HG02763 (cell line): ENCODE measurements at regions not wholly inside any gene's neighbourhood (a gene's known extent, or its start where the extent isn't known, plus 50 kb on each side); places are given as distances from the start of the nearest gene placed in this dataset.
"Not testable (repeated sequence)": the region's sequence is repeated elsewhere in the genome, so short reads cannot be mapped to it uniquely, and the experiment has no call there.

Experiments
- ATAC-seq: cut with Tn5 transposase; IDR thresholded peaks from one replicate; pipeline ENCODE4 v1.9.1; 2021; ENCODE audit warnings: mild to moderate bottlenecking, moderate library complexity; ENCODE audit not compliant: unreplicated experiment

DNA sequence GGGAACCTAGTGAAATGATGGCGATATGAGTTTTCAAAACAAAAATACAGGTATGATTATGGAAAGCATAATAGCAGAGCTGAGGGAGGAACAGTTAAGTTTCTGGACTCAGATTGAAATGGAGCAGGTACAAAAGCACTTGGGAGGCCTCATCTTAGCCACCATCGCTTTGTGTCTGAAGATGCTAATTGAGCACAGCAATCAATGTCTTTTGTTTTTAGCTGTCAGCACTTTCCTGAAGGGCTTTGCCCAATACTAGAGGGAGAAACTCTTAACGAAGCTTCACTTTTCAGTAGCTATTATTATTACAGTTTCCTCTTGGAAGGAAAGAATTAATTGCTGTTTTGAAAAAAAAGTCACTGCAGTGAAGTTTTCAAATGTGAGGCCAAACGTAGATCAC is 348.7 kb downstream of the RWDD3 start:
- ATAC-seq, result no peak

DNA sequence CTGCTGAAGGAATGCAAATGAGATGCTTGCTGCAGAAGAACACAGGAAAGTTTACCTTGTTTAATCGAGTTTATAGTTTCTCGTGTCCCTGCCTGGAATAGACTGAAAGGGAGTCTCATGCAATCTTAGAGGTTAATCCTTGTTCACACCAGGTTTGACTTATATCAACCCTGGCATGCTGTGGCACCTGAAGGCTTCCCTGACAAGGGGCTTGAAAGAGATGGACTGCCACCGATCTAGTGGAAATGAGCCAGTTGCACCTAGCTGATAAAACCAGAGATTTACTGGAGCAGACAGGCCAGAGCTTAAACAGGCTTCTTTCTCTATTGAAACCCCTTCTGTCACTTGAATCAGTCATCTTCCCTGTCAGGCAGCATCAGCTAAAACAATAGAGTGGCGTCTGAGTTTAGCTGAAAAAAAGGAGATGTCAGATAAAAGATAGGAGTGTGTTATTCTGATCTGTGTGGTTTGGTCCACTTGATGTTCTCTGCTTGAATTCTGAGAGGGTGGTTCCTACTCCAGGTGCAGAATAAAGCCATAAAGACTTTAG is 349.7 kb downstream of the RWDD3 start:
- ATAC-seq, result no peak

DNA sequence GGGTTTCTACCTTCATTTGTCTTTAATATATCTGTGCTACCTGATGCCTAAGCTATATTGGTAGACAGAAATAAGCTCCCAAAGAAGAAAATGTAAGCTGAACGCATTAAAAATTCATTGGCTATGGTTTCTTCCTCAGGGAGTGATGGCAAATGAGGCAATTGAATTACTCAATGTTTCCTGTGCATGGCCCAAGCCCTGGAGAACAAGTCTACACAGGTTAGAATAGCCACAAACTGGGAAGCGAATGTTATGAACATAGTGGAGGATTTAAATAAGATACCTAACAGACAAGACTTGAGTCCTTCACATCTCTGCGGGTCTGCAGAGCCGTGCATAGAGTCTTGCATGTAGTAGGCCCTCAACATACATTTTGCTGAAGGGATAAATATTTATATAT is 350.3 kb downstream of the RWDD3 start:
- ATAC-seq, result no peak

DNA sequence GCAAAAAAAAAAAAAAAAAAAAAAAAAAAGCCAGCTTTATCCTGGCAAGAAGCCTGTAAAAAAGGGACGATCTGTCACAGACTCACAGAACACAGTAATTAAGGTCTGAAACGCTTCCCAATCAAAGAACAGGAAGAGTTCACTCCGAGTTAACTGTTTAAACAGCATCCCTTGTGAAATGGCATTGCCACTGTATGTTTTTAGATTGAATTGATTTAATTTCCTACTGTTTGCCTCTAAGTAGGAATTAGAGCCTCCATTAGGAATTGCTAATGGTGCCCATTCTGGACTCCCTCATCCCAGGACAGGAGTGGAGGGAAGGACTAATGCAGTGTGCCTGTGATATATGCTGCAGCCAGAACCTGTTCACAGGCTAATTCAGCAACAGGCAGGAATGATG is 370.8 kb downstream of the RWDD3 start:
- no peak for ATAC-seq

DNA sequence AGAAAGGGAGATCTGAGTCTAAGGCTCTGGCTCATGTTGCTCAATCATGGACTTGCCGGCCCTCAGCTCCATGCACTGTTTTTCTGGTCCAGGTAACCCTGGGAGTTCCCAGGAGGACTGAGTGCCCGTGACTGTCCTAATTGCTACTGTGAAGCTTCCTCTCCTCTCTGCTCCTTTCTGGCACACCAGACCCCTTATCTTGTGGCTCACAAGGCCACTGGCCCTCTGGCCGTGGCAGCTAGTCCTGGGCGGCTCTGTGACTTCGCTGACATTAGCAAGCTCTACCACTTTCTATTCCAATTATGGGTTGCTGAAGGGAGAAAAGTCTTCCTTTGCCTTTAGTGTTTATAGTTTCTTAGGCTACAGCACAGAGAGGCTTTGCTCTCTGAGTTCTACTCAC is 380.2 kb downstream of the RWDD3 start:
- no peak for ATAC-seq

DNA sequence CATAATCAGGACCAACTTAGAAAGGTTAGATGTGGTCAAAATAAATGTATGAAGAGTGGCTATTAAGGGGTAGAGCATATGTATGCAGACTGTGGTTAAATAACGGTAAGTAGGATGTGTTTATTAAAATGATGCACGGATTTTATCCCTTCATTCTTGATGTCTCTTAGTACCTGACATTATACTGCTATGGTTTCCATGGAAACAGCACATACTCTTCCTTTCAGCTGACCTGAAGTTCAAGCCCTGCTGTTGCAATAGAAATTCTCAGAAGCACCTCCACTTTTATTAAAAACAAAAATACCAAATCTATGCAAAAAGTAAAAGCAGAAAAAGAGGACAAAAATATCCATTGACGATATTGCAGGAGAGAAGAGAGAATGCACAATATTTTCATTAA is 381.4 kb downstream of the RWDD3 start:
- no peak for ATAC-seq

DNA sequence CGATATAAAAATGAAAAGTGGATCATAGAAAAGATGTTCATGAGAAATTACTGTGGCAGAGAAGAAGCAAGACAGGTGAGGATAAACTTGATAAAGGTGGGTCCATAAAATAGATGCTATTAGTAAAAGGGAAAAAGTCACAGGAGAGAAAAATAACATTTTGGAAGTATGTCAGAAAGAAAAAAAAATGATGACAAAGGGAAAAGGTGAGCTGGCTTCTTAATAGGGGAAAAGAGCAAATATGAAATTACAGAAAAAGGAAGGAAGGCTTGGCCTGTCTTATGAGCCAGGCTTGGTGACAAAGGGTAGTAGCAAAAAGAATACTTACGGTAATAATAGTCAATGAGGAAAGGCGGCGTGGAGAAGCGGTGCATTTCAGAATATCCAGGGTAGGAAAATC is 386.1 kb downstream of the RWDD3 start:
- ATAC-seq, result no peak

DNA sequence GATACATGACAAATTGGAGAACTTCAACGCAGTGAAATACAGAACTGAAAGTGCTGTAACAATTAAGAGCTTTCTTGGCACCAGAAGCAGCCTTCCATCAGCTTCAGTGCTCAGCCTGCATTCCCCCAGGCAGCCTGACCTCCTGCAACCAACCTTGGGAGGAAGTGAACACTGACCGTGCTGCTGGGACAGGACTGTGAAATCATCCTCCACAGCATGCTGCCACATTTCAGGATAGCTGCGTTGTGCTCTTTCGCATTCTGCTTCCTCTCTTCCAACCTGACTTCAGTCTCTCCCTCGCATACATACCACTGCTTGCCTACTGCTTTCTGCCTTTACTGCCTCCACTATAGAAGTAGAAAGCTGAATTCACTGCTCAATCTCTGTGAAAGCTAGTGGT is 388.6 kb downstream of the RWDD3 start:
- no peak for ATAC-seq

DNA sequence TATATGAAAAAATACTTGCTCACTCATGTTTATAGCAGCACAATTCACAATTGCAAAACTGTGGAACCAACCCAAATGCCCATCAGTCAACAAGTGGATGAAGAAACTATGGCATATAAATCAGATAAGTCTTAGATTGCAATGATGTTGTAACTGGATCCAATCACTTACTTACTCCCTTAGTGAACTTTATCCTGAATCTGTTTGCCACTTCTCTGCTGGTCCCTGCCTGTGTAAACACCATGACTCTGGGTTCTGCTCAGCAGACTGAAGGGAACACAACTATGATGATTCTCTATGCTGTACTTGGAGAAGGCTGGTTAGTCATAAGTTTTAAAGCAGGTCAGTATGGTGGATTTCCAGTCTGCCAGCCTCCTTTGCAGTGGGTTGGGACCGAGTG is 391.2 kb downstream of the RWDD3 start:
- ATAC-seq, result no peak

DNA sequence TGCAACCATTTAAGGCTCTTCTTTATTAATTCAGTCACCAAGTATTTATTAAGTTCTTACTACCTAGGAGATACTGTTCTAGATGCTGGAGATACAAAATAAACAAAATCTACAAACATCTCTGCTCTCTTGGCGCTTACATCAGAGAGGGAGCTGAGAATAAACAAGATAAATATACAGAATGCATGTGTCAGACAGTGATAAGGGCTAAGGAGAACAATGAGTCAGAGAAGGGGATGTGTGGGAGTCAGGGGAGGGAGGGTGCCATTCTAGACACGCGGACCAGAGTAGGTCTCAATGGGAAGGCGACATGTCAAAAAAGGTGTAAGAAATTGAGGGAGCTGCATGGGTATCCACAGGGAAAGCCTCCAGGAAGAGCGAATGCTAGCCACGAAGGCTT is 393.2 kb downstream of the RWDD3 start:
- ATAC-seq, result no peak

DNA sequence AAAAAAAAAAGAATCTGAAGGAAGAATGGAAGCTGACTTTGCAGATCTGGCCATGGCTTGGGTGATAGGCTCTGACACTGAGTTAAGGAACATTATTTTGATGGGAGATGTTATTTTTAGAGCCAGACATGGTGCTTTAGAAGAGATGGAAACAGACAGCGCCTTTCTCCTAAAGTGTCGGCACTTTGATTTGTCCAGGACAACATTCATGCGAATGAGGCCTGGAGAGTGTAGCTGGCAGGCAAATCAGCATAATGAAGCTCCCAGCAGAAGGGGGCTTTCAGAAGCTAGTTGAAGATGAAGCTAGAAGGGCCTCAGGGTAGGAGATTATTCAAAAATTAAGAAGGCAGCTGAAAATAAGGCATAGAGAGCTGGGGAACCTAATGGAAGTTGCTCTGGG is 397.7 kb downstream of the RWDD3 start:
- no peak for ATAC-seq

DNA sequence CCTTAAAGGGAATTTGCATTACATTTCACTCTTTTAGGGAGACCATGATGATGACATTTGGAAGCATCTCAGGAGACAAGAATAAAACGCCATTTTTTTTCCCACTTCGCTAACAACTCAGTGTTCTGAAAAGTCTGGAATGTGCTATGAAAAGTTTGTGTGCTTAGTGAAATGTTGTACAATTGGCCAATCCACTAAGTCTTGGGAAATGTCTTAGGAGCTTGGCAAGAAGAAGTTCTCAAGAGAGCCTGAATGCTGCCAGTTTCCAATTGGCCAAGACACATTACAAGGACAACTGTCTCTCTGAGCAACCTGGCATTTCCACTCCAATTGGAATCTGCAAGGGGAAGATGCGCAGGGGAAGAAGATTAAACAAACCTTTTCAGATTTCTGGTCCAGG is 401.8 kb downstream of the RWDD3 start:
- ATAC-seq, result no peak

DNA sequence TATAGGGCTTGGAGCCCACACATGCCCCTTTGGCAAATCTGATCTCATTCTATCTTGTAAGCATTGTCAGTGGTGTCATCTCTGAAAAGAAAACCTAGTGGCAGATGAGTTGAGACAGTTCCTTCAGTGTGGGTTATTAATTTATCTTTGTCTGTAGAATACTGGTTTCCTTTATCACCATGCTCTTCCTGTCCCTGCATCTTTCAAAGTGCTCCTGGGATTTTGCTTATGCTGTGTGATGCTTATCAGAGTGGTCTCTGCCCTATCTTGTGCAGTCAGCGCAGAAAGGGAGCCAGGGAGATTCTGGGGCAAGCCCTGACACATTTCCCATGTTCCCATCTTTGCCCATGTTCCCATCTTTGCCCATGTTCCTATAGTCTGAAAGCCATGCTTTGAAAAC is 402.9 kb downstream of the RWDD3 start:
- ATAC-seq, result no peak

DNA sequence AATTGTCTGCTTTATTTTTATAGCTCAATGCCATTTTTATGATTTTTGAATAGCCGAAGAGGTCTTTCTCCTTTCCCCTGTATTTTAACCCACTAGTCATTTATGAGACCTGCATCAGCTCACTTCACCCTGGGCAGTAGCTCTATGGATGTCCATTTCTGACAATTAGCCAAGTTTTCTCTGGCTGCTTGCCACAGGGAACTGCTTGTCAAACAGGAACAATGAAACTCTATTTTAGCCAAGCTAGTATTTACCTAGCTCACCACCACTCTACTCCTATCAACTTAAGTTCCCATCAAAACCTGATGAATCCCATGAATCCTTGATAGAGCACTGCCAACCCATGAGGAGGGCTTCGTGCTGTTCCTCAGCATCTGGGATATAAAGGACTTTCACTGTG is 406.7 kb downstream of the RWDD3 start:
- no peak for ATAC-seq

DNA sequence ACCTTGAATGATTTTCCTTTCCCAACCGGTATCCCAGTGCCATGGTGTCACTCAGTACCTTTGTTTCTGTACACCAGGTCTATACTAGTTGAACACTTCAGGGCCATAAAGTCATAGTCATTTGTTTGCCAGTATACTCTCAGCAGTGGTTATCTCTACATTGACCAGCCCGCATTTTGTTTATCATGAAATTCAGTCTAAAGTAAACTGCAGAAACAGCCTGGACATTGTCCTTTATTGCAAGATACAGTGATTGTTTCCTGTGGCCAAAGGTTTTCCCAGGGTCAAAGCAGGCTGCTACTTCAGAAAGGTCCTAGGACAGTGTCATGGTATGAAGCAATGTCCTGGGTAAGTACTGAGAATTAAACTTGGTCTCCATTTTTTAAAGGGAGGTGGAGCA is 407.4 kb downstream of the RWDD3 start:
- no peak for ATAC-seq

DNA sequence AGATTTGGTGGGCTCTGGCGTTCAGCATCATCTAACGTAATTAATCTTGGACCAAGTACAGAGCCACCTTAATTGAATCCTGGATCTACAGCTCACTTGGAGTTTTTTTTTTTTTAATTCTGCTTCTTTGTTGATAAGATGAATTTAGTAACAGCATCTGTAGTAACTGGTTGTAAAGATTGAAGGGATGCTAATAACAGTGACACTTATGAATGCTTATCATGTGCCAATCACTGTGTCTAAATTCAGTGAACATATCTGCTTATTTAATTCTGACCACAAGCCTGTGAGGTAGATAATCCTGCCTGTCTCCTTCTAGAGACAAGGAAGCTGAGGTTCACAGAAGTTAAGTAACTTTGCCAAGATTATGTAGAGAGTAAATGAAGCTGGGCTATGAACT is 408.0 kb downstream of the RWDD3 start:
- ATAC-seq, result no peak

DNA sequence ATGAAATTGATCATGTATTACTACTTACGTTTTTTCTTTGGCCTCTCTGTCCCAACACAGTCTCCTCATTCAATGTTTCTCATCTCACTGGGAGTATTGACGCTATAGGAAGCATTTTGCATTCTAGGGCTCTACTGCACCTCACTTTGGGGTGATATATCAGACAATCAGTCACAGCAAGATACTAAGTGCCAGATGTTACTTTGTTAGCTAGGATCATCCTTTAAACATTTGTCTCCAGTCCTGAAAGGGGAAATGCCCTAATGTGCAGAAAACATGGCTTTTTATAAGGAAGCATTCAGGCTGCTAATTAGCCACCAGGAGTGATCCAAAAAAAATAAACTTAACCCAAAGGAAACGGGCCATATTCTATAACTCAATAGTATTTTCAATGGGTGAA is 409.1 kb downstream of the RWDD3 start:
- ATAC-seq, result no peak

DNA sequence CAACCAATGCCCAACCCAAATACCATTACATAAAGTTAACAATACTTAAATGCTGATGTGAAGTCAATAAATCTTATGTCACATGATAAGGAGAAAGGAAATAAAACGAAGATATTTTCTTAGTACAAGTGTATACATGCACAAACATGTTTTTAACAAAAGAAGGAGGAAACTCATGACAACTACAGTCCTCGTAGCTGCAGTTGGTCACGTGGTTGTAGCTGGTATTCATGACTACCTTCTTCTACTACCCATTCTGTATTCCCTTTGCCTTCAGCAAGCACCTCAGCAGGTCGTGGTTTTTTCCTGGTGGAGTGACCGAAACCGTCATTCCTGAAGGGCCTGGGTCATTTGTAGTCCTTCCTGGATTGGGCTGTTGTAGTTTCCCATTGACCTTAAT is 411.1 kb downstream of the RWDD3 start:
- ATAC-seq, result not testable (repeated sequence)

DNA sequence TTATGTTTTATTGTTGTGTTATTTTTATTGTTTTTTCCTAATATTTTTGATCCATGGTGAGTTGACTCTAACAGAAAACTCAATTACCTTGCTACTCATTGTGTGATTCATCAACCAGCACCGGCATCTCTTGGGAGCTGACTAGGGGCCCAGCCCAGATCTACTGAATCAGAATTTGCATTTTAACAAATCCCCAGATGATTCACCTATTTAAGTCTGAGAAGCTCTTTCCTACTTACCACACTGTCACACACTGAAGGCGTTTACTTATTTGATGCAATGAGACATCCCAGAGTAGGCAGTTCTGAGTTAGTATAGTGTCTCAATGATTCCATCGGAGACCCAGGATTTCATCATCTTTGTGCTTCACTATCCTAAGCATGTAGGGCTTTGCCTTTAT is 416.6 kb downstream of the RWDD3 start:
- no peak for ATAC-seq

DNA sequence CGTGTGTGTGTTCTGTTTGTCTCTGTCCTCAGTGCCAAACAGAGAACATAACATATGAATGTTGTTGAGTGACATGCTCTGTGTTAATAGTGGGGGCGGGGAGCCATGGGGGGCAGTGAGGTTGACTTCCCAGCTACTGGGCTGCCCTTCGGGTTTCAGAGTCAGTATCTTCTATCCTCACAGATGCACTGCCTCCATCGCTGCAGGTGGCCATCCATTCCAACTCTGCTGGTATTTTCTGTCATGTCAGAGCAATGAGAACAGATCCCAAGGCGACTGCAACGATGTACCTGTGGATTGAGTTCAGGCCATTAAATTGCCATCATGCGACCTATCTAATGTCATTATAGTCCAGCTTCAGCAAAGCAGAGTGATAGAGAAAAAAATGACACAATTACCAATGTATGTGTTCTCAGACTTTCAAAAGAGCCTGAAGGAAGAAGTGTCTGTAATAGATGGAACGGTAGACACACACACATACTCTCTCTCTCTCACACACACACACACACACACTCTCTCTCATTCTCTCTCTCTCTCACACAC is 418.5 kb downstream of the RWDD3 start:
- ATAC-seq, result no peak

DNA sequence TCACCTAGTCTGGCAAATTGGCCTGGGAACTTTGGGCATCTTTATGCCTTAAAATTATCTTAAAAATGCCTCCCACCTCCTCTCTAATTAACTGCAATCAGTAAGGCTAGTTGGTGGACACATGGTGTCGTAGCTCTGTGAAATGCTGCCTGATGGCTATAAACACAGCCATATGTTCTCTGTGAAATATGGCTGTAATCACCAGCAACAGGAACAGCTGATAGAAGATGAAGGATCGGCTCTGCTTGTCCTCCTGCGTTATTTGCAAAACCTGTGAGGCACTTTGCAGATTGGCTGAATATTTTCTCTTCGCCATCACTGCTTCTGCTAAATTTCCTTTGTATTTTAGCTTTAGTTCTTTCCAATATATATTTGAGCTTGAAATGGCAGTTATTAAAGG is 419.6 kb downstream of the RWDD3 start:
- ATAC-seq, result no peak

DNA sequence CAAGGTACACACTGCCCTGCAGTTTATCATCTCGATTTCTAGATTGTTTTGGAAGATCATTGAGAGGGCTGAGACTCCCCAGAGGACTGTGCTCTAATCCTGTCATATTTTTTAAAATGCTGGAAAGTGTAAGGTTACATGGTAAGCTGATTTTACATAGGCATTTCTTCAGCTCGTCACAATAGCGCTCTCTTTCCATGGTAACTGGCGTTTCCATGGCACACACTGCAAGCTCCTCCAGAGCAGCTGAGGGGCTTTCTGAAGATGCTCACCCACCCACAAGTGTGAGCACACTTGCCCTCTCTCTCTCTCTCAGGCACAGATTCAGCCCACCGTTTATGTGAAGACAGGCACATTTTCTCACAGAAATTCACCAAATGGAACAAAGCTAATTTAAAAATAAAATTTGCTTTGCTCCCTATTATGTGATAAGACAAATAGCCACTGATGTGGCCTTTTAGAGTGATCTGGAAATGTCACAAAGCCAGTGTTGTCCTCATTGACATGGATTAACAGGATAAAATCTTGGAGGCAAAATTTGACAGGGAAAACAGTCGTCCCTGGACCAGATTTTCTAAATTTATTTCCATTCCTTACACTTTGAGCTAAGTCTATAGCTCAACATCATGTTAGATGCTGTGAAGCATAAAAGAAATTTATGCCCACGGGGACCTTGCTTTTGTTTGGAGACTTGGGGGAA is 421.5 kb downstream of the RWDD3 start:
- ATAC-seq, result no peak

DNA sequence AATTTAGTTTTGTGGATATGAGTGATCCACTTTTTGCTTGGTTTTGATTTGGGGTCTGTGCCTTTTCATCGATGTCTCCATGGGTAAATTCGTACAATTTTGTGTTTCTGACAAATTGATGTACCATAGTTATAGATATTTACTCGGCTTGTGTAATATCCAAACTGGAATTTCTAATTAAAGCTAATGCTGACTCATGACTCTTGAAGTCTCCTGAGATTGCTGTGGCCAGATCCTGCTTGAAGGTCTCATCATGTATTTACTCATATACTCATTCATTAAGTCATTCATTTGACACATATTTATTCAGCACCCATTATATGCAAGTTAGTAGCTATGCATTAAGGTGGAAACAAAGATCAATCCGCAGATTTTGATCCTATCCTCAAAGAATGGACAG is 423.2 kb downstream of the RWDD3 start:
- no peak for ATAC-seq
